GM12892 (cell line): ENCODE measurements at regions not wholly inside any gene's neighbourhood (a gene's known extent, or its start where the extent isn't known, plus 50 kb on each side); places are given as distances from the start of the nearest gene placed in this dataset.

Experiments
- POLR2A ChIP-seq: IDR thresholded peaks from 2 replicates; pipeline ENCODE4 v1.6.1; 2011; ENCODE audit warnings: low read depth, low read length, control low read depth
- POLR2AphosphoS5 ChIP-seq: IDR thresholded peaks from 2 replicates; pipeline ENCODE4 v1.6.1; 2011; ENCODE audit warnings: low read depth, low read length, control low read depth
- TAF1 ChIP-seq: IDR thresholded peaks from 2 replicates; pipeline ENCODE4 v1.6.1; 2011; ENCODE audit warnings: low read depth, mild to moderate bottlenecking, control low read depth, low read length, borderline replicate concordance

- no peak for TF ChIP-seq POLR2AphosphoS5
- TF ChIP-seq POLR2A, result no peak
- TF ChIP-seq TAF1, result no peak
These were observed 368.3 kb upstream of the C1orf174 start for GRCh38 chr1:4268262-4268888.
